Osteoblast (primary cell): ENCODE measurements at regions not wholly inside any gene's neighbourhood (a gene's known extent, or its start where the extent isn't known, plus 50 kb on each side); places are given as distances from the start of the nearest gene placed in this dataset.
A peak's percentile ranks its signal among the peaks of the same experiment; 100 is the strongest.

Experiments
- DNase-seq: peaks from one replicate; pipeline ENCODE4 v3.0.0; 2011; ENCODE audit warnings: low spot score, mixed read lengths; ENCODE audit not compliant: insufficient read length; ENCODE audit errors: missing footprints
- H2AFZ ChIP-seq: 2 replicates; pipeline ENCODE4 v1.6.0; 2011; ENCODE audit warnings: mild to moderate bottlenecking, low read length
- H3K27ac ChIP-seq: 2 replicates; pipeline ENCODE4 v1.5.1; 2011; ENCODE audit warnings: mild to moderate bottlenecking, low read depth, low read length, moderate library complexity
- H3K27me3 ChIP-seq: 2 replicates; pipeline ENCODE4 v1.6.0; 2012; ENCODE audit warnings: mild to moderate bottlenecking, control low read depth, inconsistent platforms, low read length, moderate library complexity; ENCODE audit not compliant: insufficient read depth
- H3K36me3 ChIP-seq: 2 replicates; pipeline ENCODE4 v1.5.1; 2011; ENCODE audit warnings: mild to moderate bottlenecking, low read length, control low read depth, moderate library complexity; ENCODE audit not compliant: insufficient read depth
- H3K4me1 ChIP-seq: 2 replicates; pipeline ENCODE4 v1.5.1; 2011; ENCODE audit warnings: mild to moderate bottlenecking, low read length, control low read depth, moderate library complexity; ENCODE audit not compliant: insufficient read depth
- H3K4me2 ChIP-seq: 2 replicates; pipeline ENCODE4 v1.6.0; 2011; ENCODE audit warnings: mild to moderate bottlenecking, low read length; ENCODE audit not compliant: insufficient read depth
- H3K4me3 ChIP-seq: fragments of 200-600 bp; sonication (generic); 3 replicates; pipeline ENCODE4 v1.5.1; 2012; ENCODE audit warnings: mild to moderate bottlenecking, low read length, inconsistent platforms; ENCODE audit not compliant: insufficient read depth
- H3K79me2 ChIP-seq: 2 replicates; pipeline ENCODE4 v1.6.0; 2012; ENCODE audit warnings: mild to moderate bottlenecking, low read length, control low read depth, inconsistent platforms; ENCODE audit not compliant: insufficient read depth
- H3K9me3 ChIP-seq: 2 replicates; pipeline ENCODE4 v1.5.1; 2011; ENCODE audit warnings: low read depth, low read length, control low read depth
- H4K20me1 ChIP-seq: 2 replicates; pipeline ENCODE4 v1.6.0; 2012; ENCODE audit warnings: mild to moderate bottlenecking, low read length, control low read depth; ENCODE audit not compliant: insufficient read depth
- CTCF ChIP-seq: IDR thresholded peaks from 2 replicates; pipeline ENCODE4 v1.5.1; 2011; ENCODE audit warnings: mild to moderate bottlenecking, low read depth, low read length, moderate library complexity; ENCODE audit errors: extremely low read depth

DNA sequence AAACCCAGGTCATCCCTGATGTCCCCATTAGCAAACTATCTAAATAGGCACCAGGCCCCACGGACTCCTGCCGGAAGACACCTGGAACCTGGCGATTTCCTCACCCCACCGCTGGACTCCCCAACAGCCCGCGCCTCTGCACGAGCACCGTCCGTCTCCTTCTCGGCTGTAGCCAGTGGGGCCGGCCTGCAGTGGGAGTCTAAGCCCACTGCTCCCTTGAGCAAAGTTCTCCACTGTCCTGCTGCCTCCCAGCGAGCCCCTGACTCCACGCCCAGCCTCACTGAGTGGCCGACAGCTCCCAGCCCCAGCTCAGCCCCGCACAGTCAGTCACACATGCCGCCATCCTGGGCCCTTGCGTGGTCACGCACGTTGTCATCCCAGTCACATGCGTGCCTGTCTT is 211.3 kb upstream of the PPP2R2D start:
- Histone ChIP-seq H3K27ac (no peak overlapping the region), H3K27me3 (no peaks in the 10 kb centered on the region), H4K20me1 (no peaks in the 10 kb centered on the region), H3K79me2 (no peaks in the 10 kb centered on the region), H3K9me3 (no peaks in the 10 kb centered on the region), H2AFZ (no peak overlapping the region), H3K36me3 (no peaks in the 10 kb centered on the region), H3K4me2 (no peak overlapping the region), H3K4me3 (no peak overlapping the region), H3K4me1 (no peaks in the 10 kb centered on the region)
- no peak for DNase-seq
- TF ChIP-seq CTCF = no peak

DNA sequence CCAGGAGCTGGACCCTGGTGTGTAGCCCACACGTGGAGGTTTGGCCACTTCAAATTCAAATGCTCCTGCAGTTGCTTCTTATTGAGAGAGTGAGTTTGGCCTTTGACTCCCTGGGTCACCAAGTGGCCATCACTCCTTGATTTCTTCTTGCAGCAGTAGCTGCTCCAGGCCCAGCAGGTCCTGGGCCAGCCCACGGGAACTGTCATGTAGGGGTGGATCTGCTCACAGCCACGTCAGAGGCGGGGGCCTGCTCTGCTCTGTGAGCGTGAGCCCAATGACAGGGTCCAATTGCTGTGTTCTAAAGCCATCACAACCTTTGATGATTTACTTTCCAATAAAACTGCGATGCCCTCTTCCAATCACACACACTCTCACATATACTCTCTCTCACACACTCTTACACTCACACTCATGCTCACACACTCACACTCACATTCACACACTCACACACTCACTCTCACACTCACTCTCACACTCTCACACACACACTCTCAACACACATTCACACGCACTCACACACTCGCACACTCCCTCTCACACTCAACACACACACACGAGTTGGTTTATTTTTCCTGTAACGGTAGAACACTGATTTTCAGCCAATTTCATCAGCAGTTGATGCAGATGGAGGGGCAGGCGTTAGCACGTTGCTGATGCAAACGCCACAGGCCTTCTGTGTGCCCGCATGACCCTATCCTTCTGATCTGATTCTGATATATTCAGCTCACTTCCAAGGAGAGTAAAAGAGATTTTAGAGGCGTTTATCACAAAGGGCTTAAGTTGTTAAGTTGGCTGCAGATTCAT is 210.7 kb upstream of the PPP2R2D start:
- Histone ChIP-seq H3K27me3 (no peaks in the 10 kb centered on the region), H3K9me3 (no peaks in the 10 kb centered on the region), H3K27ac (no peak overlapping the region), H3K36me3 (no peaks in the 10 kb centered on the region), H3K4me2 (no peak overlapping the region), H2AFZ (no peak overlapping the region), H3K79me2 (no peaks in the 10 kb centered on the region), H3K4me3 (no peak overlapping the region), H3K4me1 (no peaks in the 10 kb centered on the region), H4K20me1 (no peaks in the 10 kb centered on the region)
- TF ChIP-seq CTCF = no peak
- peak; percentile 74 for DNase-seq

DNA sequence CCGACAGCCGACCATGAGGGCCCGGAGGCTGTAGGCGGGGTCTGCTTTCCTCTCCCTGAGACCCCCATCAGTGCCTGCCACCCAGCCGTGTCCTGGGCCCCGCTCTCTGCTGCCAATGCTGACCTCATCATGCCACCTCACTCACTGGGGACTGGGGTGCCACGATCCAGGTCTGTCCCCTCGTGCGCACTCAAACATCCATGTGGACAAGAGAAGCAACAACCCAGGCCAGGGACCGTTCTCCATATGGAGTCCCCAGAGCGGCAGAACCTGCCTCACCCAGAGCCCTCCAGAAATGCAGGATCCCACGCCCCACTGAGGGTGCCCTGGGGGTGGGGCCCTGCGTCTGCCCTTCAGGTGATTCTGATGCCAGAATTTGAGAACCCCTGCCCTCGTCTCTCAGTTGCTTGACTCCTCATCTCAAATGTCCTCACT is 210.0 kb upstream of the PPP2R2D start:
- Histone ChIP-seq H3K4me2 (no peak overlapping the region), H2AFZ (no peak overlapping the region), H3K27ac (no peak overlapping the region), H4K20me1 (no peaks in the 10 kb centered on the region), H3K9me3 (no peaks in the 10 kb centered on the region), H3K4me1 (no peaks in the 10 kb centered on the region), H3K36me3 (no peaks in the 10 kb centered on the region), H3K27me3 (no peaks in the 10 kb centered on the region), H3K79me2 (no peaks in the 10 kb centered on the region), H3K4me3 (no peak overlapping the region)
- DNase-seq = no peak
- TF ChIP-seq CTCF = no peak

GRCh38 chr10:131691481-131692090 is 209.2 kb upstream of the PPP2R2D start:
- TF ChIP-seq CTCF = no peak
- H3K36me3 ChIP-seq = no peaks in the 10 kb centered on the region
- H3K4me3 ChIP-seq = no peak overlapping the region
- H2AFZ ChIP-seq = no peak overlapping the region
- H3K27me3 ChIP-seq = no peaks in the 10 kb centered on the region
- H3K9me3 ChIP-seq = no peaks in the 10 kb centered on the region
- no peak overlapping the region for H3K27ac ChIP-seq
- H3K4me2 ChIP-seq = no peak overlapping the region
- no peak for DNase-seq
- H3K79me2 ChIP-seq = no peaks in the 10 kb centered on the region
- no peaks in the 10 kb centered on the region for H3K4me1 ChIP-seq
- no peaks in the 10 kb centered on the region for H4K20me1 ChIP-seq
